NT2/D1 (cell line): ENCODE measurements at regions not wholly inside any gene's neighbourhood (a gene's known extent, or its start where the extent isn't known, plus 50 kb on each side); places are given as distances from the start of the nearest gene placed in this dataset.
"Not testable (repeated sequence)": the region's sequence is repeated elsewhere in the genome, so short reads cannot be mapped to it uniquely, and the experiment has no call there.

ENCODE experiments used
- DNase-seq: peaks from one replicate; pipeline ENCODE4 v3.0.0-alpha.2; 2011; ENCODE audit warnings: low read depth, low spot score
- H3K27me3 ChIP-seq: 2 replicates; pipeline ENCODE4 v1.6.0; 2011; ENCODE audit warnings: mild to moderate bottlenecking; ENCODE audit not compliant: insufficient read length, insufficient read depth
- H3K36me3 ChIP-seq: 2 replicates; pipeline ENCODE4 v1.6.1; 2011; ENCODE audit warnings: mild to moderate bottlenecking, low read length, mixed read lengths; ENCODE audit not compliant: insufficient read depth, insufficient read length
- H3K4me1 ChIP-seq: 2 replicates; pipeline ENCODE4 v1.5.1; 2011; ENCODE audit not compliant: insufficient read depth, insufficient read length
- H3K4me3 ChIP-seq: 2 replicates; pipeline ENCODE4 v1.5.1; 2011; ENCODE audit warnings: low read depth; ENCODE audit not compliant: insufficient read length
- H3K9ac ChIP-seq: 2 replicates; pipeline ENCODE4 v1.6.0; 2011; ENCODE audit warnings: low read depth; ENCODE audit not compliant: insufficient read length
- H3K9me3 ChIP-seq: 2 replicates; pipeline ENCODE4 v1.5.1; 2011; ENCODE audit warnings: mild to moderate bottlenecking, low read length; ENCODE audit not compliant: insufficient read depth
- SUZ12 ChIP-seq: IDR thresholded peaks from 2 replicates; pipeline ENCODE4 v1.6.1; 2011; ENCODE audit not compliant: insufficient read length, insufficient read depth; ENCODE audit errors: extremely low read depth
- YY1 ChIP-seq: IDR thresholded peaks from 2 replicates; pipeline ENCODE4 v1.6.1; 2011; ENCODE audit not compliant: insufficient read length, insufficient read depth
- ZNF274 ChIP-seq: IDR thresholded peaks from 2 replicates; pipeline ENCODE4 v1.6.1; 2011; ENCODE audit warnings: mild to moderate bottlenecking, low read depth, low read length

DNA sequence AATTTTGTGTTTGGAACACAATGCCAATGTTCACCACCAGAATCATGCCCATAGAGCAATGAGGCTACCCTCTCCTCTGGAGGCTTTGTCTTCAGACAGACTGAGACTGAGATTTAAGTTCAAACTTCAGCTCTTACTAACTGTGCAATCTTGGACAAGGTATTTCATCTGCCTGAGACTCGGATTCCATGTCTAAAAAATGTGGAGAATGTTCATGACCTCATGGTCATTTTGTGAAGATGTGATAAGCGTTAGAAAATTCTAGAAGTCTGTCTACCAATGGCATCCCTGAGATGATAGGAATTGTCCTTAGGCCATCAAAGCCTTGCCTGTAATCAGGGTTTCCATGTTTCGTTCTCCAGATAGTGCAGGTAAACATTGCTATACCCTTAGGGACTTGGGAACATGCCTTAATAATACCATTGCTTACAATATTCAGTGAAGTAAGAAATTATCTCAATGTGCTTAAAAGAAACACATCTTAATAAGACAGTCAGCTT lies 388.2 kb upstream of the MAF start:
- DNase-seq, result no peak
- Histone ChIP-seq H3K4me1 (no peaks in the 10 kb centered on the region), H3K27me3 (no peaks in the 10 kb centered on the region), H3K36me3 (no peaks in the 10 kb centered on the region), H3K4me3 (no peak overlapping the region), H3K9me3 (peaks cover 27% of the 10 kb centered on the region), H3K9ac (no peak overlapping the region)
- no peak for TF ChIP-seq ZNF274
- TF ChIP-seq YY1, result no peak
- TF ChIP-seq SUZ12, result no peak

DNA sequence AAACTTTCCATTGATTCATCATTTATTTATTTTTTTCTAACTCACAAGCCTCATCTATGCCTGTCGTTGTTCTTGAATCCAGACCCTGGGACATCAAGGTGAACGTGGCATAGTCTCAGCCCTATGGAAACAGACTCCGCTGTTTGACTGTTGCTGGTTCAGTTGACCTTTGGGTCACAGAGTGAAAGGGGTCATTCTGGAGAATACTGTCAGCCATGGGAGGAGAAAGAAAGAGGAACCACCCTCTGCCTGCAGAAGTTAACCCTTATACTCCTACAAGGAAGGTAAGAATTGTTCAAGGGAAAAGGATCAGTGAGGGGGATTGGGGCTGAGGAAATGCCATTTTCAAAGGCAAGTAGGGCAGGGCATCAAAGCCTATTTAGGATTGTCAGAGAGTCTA lies 387.6 kb upstream of the MAF start:
- no peak for TF ChIP-seq ZNF274
- no peak for TF ChIP-seq SUZ12
- no peak for TF ChIP-seq YY1
- no peak for DNase-seq
- Histone ChIP-seq H3K4me1 (no peaks in the 10 kb centered on the region), H3K4me3 (no peak overlapping the region), H3K36me3 (no peaks in the 10 kb centered on the region), H3K27me3 (no peaks in the 10 kb centered on the region), H3K9me3 (peaks cover 27% of the 10 kb centered on the region), H3K9ac (no peak overlapping the region)

DNA sequence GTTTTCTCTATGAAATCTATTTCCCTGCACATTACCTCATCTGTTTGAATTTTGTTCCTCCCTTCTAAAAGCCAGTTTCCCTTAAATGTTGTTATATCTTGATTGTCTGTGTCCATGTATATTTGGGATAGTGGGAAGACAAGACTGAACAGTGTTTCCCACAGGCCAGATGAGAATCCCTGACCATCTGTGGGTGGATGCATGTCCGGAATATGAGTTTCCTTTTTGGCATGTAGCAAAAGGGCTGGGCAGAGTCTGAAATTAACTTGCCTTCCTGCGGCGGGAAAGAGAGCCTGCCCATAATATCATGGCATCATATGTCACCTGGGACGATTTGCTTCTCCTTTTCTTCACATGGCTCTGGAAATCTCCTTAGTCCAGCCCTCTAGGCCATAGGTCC lies 385.8 kb upstream of the MAF start:
- Histone ChIP-seq H3K27me3 (no peaks in the 10 kb centered on the region), H3K4me3 (no peak overlapping the region), H3K4me1 (no peaks in the 10 kb centered on the region), H3K36me3 (no peaks in the 10 kb centered on the region), H3K9ac (no peak overlapping the region), H3K9me3 (peaks cover 11% of the 10 kb centered on the region)
- no peak for DNase-seq
- TF ChIP-seq YY1 (no peak), SUZ12 (no peak), ZNF274 (no peak)

DNA sequence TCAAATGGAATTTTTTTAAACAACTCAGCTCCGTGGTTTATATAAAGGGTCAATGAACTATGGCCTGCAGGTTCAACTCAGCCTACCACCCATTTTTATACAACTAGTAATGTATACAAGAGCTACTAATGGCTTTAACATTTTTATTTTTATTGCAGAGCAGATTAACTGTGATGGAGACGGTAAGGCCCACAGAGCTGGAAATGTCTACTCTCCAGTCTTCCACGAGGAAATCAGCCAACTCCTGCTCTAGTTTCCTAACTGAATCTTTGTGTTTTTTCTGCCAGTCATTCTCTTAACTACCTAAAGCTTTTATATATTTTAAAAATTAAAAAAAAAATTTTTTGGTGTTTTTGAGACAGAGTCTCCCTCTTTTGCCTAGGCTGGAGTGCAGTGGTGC lies 385.1 kb upstream of the MAF start:
- no peaks in the 10 kb centered on the region for H3K36me3 ChIP-seq
- TF ChIP-seq YY1 (no peak), SUZ12 (no peak), ZNF274 (no peak)

DNA sequence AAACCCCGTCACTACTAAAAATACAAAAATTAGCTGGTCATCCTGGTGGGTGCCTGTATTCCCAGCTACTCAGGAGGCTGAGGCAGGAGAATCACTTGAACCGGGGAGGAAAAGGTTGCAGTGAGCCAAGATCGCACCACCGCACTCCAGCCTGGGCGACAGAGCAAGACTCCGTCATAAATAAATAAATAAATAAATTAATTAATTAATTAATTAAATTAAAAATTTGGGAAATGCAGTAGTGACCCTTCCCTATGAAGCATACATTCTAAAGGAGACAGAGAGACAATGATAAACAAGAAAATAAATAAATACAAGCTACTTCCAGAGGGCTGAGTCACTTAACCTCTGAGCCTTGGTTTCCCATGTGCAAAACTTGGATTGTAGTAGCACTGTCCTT lies 383.6 kb upstream of the MAF start:
- H3K36me3 ChIP-seq, H3K4me1 ChIP-seq, H3K27me3 ChIP-seq, H3K9ac ChIP-seq, DNase-seq, H3K9me3 ChIP-seq, H3K4me3 ChIP-seq: not testable (repeated sequence)

More for the DNA sequence above, 385.1 kb upstream of the MAF start:
- no peaks in the 10 kb centered on the region for H3K4me1 ChIP-seq
- 0 out of 2 replicates have a peak, but pooled peaks cover 4% of the 10 kb centered on the region for H3K9me3 ChIP-seq
- H3K4me3 ChIP-seq, result no peak overlapping the region
- H3K27me3 ChIP-seq, result no peaks in the 10 kb centered on the region
- DNase-seq, result no peak
- no peak overlapping the region for H3K9ac ChIP-seq

DNA sequence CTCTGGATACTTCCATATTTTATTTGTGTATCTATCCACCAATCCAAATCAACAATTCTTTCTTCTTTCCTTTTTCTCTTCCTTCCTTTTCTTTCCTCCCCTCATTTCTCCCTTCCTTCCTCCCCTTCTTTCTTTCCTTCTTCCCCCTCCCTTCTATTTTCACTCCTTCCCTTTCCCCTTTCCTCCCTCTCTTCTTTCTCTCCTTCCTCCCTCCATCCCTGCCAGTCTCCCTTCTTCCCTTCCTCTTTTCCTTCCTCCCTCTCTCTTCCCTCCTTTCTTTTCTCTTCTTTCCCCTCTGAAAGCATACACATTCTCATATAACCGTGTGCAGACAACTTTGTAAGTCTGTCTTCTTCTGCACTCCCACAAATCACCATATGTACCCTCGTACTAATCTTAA lies 382.3 kb upstream of the MAF start:
- no peak for TF ChIP-seq YY1
- TF ChIP-seq SUZ12, result no peak
- TF ChIP-seq ZNF274, result no peak

DNA sequence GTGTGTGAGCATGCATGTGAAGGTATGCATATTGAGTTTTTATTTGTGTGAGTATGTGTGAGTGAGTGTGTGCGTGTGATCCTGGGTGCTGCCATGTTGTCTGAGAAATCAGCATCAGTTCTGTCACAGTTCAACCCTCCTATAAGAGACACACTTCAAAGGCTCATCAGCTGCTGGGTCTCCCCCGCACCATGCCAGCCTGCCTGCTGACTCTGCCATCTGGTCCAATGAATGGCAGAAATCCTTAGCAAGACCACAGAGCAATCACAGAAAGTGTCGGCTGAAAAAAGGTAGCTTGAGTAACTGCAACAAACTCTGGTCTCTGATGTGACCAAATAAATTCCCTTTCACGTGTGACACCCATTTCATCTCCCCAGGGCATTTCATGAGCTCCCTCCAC lies 381.8 kb upstream of the MAF start:
- no peak overlapping the region for H3K9ac ChIP-seq
- no peak for DNase-seq
- TF ChIP-seq SUZ12 (no peak), ZNF274 (no peak), YY1 (no peak)

More for the DNA sequence above, 382.3 kb upstream of the MAF start:
- no peaks in the 10 kb centered on the region for H3K27me3 ChIP-seq
- H3K9ac ChIP-seq, result no peak overlapping the region
- H3K36me3 ChIP-seq, result no peaks in the 10 kb centered on the region
- H3K9me3 ChIP-seq, result no peaks in the 10 kb centered on the region
- no peak overlapping the region for H3K4me3 ChIP-seq
- H3K4me1 ChIP-seq, result no peaks in the 10 kb centered on the region
- no peak for DNase-seq

DNA sequence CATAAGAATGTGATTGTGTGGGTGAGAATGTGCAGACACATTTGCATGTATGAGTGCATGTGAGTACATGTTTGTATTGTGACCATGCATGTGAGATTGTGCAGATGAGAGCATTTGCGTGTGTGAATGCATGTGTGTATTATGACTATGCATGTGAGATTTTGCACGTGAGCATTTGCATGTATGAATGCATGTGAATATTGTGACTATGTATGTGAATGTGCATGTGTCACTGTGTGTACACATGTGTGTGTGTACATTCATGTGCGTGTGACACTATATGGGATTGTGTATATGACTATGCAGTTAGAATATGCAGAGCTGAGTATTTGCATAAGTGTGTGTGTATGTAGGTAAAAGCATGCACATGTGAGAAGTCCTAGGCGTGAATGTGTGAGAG lies 381.3 kb upstream of the MAF start:
- no peak overlapping the region for H3K9ac ChIP-seq
- H3K4me1 ChIP-seq, result no peaks in the 10 kb centered on the region
- no peak overlapping the region for H3K4me3 ChIP-seq
- H3K36me3 ChIP-seq, result no peaks in the 10 kb centered on the region
- H3K27me3 ChIP-seq, result no peaks in the 10 kb centered on the region
- DNase-seq, result no peak
- TF ChIP-seq ZNF274 (no peak), SUZ12 (no peak), YY1 (no peak)
- no peaks in the 10 kb centered on the region for H3K9me3 ChIP-seq

More for the DNA sequence above, 381.8 kb upstream of the MAF start:
- no peaks in the 10 kb centered on the region for H3K36me3 ChIP-seq
- no peaks in the 10 kb centered on the region for H3K27me3 ChIP-seq
- no peaks in the 10 kb centered on the region for H3K4me1 ChIP-seq
- no peaks in the 10 kb centered on the region for H3K9me3 ChIP-seq
- no peak overlapping the region for H3K4me3 ChIP-seq
